BE2C (cell line): ENCODE measurements at regions not wholly inside any gene's neighbourhood (a gene's known extent, or its start where the extent isn't known, plus 50 kb on each side); places are given as distances from the start of the nearest gene placed in this dataset.

Experiments used
- DNase-seq: peaks from one replicate; pipeline ENCODE4 v3.0.0-alpha.2; 2020
- H3K27me3 ChIP-seq: fragments of 250-450 bp; sonication (Bioruptor Pico); 2 replicates; pipeline ENCODE4 v1.5.1; 2020; ENCODE audit warnings: mild to moderate bottlenecking
- H3K36me3 ChIP-seq: fragments of 250-450 bp; sonication (Bioruptor Pico); 2 replicates; pipeline ENCODE4 v1.5.1; 2020; ENCODE audit warnings: mild to moderate bottlenecking
- H3K4me1 ChIP-seq: fragments of 250-450 bp; sonication (Bioruptor Pico); 2 replicates; pipeline ENCODE4 v1.5.1; 2020
- H3K4me3 ChIP-seq: 2 replicates; pipeline ENCODE4 v1.5.1; 2011; ENCODE audit warnings: low read depth, low read length
- H3K9me3 ChIP-seq: fragments of 250-450 bp; sonication (Bioruptor Pico); 2 replicates; pipeline ENCODE4 v1.5.1; 2020
- TF ChIP-seq, protein P1 (sequence below): IDR thresholded peaks from 2 replicates; pipeline ENCODE4 v1.5.1; 2012; ENCODE audit warnings: mild to moderate bottlenecking, low read depth, low read length

DNA sequence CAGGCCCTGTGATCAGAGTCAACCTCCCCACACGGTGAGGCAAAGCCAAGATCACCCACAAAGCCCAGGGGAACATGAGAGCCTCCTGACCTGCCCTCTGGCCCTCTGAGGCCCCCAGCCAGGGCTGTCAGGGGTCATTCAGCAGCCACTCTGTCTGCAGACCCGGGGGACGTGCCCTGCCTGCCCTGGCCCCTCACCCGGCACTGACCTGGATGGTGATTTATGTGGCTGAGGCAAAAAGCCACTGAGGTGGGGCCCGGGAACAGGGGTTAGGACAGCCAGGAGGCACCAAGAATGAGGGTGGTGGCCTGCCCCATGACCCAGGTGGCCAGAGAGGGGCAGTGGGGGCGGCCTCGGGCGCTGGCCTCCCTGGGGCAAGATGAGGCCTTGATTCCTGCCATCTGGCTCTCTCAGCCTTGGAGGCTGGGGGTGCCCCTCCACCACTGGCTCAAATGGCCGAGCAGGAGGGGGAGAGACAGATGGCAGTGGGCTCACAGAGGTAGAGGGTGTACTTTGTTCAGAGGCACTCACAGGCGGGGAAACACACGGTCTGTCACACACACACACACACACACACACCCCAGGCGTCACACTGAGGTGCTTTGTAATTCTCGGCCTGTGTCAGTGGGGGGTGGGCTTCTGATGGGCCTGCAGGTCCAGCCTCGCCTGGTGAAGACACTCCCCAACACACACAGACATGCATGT lies 174.0 kb upstream of the GSE1 start:
- H3K27me3 ChIP-seq: no peaks in the 10 kb centered on the region
- peaks cover 9% of the 10 kb centered on the region for H3K4me1 ChIP-seq
- TF ChIP-seq, protein P1, sequence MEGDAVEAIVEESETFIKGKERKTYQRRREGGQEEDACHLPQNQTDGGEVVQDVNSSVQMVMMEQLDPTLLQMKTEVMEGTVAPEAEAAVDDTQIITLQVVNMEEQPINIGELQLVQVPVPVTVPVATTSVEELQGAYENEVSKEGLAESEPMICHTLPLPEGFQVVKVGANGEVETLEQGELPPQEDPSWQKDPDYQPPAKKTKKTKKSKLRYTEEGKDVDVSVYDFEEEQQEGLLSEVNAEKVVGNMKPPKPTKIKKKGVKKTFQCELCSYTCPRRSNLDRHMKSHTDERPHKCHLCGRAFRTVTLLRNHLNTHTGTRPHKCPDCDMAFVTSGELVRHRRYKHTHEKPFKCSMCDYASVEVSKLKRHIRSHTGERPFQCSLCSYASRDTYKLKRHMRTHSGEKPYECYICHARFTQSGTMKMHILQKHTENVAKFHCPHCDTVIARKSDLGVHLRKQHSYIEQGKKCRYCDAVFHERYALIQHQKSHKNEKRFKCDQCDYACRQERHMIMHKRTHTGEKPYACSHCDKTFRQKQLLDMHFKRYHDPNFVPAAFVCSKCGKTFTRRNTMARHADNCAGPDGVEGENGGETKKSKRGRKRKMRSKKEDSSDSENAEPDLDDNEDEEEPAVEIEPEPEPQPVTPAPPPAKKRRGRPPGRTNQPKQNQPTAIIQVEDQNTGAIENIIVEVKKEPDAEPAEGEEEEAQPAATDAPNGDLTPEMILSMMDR: no peak
- no peak for DNase-seq
- no peaks in the 10 kb centered on the region for H3K9me3 ChIP-seq
- H3K36me3 ChIP-seq: no peaks in the 10 kb centered on the region; the same call in 1 of the 2 replicates
- no peak overlapping the region for H3K4me3 ChIP-seq

DNA sequence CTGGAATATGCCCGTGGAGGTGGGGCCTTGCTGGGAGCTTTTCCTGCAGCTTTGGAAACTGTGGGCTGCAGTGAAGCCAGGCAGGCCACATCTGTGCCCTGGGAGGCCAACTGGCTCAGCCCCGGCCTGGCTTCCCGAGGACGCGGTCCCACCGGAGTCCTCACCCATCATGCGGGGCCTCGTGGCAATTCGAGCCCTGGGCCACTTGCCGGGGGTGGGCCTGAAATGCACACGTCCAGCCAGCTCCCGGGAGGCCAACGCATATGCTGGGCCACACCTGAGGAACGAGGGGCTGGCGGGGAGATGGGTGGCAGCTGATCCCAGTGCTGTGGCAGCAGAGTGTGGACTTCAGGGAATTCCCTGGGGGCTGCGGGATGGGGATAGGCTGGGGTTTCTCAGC lies 172.4 kb upstream of the GSE1 start:
- peaks cover 22% of the 10 kb centered on the region for H3K4me1 ChIP-seq
- H3K4me3 ChIP-seq: no peak overlapping the region
- TF ChIP-seq, protein P1: no peak
- H3K9me3 ChIP-seq: no peaks in the 10 kb centered on the region
- DNase-seq: no peak
- no peaks in the 10 kb centered on the region for H3K27me3 ChIP-seq
- H3K36me3 ChIP-seq: no peaks in the 10 kb centered on the region; the same call in 1 of the 2 replicates

DNA sequence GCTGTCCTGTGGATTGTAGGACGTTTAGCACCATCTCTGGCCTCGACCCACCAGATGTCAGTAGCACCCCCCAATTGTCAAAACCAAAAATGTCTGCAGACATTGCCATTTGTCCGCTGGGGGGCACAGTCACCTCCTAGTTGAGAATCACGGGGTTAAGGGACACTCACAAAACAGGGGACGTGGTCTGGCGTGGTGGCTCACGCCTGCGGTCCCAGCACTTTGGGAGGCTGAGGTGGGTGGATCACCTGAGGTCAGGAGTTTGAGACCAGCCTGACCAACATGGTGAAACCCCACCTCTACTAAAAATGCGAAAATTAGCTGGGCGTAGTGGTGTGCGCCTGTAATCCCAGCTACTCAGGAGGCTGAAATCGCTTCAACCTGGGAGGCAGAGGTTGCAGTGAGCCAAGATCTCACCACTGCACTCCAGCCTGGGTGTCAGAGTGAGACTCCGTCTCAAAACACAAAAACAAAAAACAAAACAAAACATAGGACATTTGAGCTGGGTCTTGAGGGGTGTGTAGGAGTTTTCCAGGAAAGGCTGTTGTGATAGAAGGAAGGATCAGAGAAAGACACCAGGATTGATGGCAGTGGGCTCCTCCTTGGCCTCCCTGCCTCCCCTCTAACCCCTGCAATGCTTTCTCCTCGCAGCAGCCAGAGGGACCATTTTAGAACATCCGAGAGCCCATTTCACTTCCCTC lies 171.8 kb upstream of the GSE1 start:
- Histone ChIP-seq H3K36me3 (no peaks in the 10 kb centered on the region; the same call in 1 of the 2 replicates), H3K9me3 (no peaks in the 10 kb centered on the region), H3K4me3 (no peak overlapping the region), H3K27me3 (no peaks in the 10 kb centered on the region), H3K4me1 (peaks cover 26% of the 10 kb centered on the region)
- DNase-seq: no peak
- TF ChIP-seq, protein P1: no peak

DNA sequence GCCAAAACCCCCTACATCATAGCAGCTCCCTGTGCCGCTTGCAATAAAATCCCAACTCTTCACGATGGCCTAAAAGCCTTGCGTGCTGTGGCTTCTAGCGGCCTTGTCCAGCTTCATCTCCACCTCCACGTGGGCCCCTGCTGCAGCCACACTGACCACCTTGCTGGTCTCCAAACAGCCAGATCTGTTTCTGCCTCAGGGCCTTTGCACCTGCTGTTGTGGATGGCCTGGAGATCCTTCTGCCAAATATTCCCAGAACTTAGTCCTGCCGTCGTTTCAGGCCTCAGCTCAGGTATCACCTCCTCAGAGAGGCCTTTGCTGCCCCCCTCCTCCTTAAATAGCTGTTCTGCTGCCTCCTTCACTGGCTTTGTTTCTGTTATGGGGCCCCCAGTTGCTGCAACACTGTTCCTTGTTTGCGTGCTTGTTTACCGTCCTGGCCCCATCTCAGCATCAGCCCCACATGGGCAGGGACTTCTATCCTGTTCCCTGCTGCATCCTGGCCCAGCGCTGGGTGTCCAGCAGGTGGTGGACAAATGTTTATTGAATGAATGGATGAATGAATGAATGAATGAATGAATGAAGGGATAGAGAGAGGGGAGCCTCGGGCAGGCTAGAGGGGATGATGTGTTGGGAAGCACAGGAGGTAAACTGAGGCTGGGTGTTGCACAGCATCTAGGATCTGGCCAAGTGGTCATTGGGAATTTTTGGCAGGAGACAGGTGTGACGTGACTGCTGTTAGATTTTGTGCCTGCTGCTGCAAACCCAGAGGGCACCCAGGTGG lies 171.0 kb upstream of the GSE1 start:
- H3K4me3 ChIP-seq: no peak overlapping the region
- H3K36me3 ChIP-seq: no peaks in the 10 kb centered on the region; the same call in 1 of the 2 replicates
- TF ChIP-seq, protein P1: no peak
- peaks cover 21% of the 10 kb centered on the region for H3K4me1 ChIP-seq
- no peaks in the 10 kb centered on the region for H3K27me3 ChIP-seq
- H3K9me3 ChIP-seq: no peaks in the 10 kb centered on the region
- no peak for DNase-seq

DNA sequence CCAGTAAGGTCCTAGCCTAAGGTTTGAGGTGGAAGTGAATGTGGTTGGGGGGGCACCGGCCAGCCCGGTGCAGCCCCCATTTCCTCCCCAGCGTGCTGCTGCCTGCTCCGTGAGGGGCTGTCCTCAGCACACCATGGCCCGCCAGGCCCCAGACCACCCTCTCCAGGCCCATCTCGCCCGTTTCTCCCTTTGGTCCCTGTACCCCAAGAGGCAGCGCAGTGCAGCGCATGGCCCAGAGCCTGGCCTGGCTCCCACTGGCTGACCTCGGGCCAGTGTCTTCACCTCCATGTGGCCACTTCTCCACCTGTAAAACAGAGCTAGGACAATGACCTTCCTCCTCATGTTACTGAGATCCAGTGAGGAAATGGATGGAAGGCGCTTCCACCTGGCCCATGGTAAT lies 170.0 kb upstream of the GSE1 start:
- Histone ChIP-seq H3K4me1 (peaks cover 22% of the 10 kb centered on the region), H3K9me3 (no peaks in the 10 kb centered on the region), H3K4me3 (no peak overlapping the region), H3K36me3 (no peaks in the 10 kb centered on the region; the same call in 1 of the 2 replicates), H3K27me3 (no peaks in the 10 kb centered on the region)
- no peak for DNase-seq
- TF ChIP-seq, protein P1: no peak
